ENCODE measurements at regions not wholly inside any gene's neighbourhood (a gene's known extent, or its start where the extent isn't known, plus 50 kb on each side); places are given as distances from the start of the nearest gene placed in this dataset.

GRCh38 chr1:166322470-166322869, 155.7 kb upstream of the FAM78B start:
- no peak overlapping the region for H3K9ac ChIP-seq (ENCODE audit: control insufficient read depth, extremely low read depth, insufficient read depth, low read length)
- no peak overlapping the region for H3K27ac ChIP-seq (ENCODE audit: control insufficient read depth, insufficient read depth, low read length)
- no peaks in the 10 kb centered on the region for H3K9me3 ChIP-seq (ENCODE audit: control insufficient read depth, low read depth, low read length)
- no peaks in the 10 kb centered on the region for H3K36me3 ChIP-seq (ENCODE audit: control insufficient read depth in 2 of 2, extremely low read depth in 1 of 2, insufficient read depth in 2 of 2, low read length in 2 of 2)
- H3K79me2 ChIP-seq (ENCODE audit: control insufficient read depth, insufficient read depth, low read length) = no peaks in the 10 kb centered on the region
- no peak overlapping the region for H2AFZ ChIP-seq (ENCODE audit: control insufficient read depth, low read length)
- TF ChIP-seq EZH2 (IDR thresholded peaks at IDR 0.05; ENCODE audit: low read length) = no peak
- H3K9me1 ChIP-seq (ENCODE audit: control insufficient read depth, extremely low read depth, insufficient read depth, low read length) = no peaks in the 10 kb centered on the region
- H3K4me3 ChIP-seq (ENCODE audit: control insufficient read depth in 2 of 3, extremely low read depth in 1 of 3, insufficient read depth in 2 of 3, low read depth in 1 of 3, low read length in 3 of 3) = no peak overlapping the region
- no peak for FAIRE-seq
- H4K20me1 ChIP-seq (ENCODE audit: control insufficient read depth, extremely low read depth, insufficient read depth, low read length) = no peaks in the 10 kb centered on the region
- no peaks in the 10 kb centered on the region for H3K27me3 ChIP-seq (ENCODE audit: control insufficient read depth, extremely low read depth, insufficient read depth, low read length)
- no peak overlapping the region for H3K4me2 ChIP-seq (ENCODE audit: control insufficient read depth, extremely low read depth, insufficient read depth, low read depth, low read length)
- no peak for DNase-seq (ENCODE audit: low read depth, low spot score)
- dilution Hi-C loops (cut with MboI; ENCODE audit: extremely low pct_ligation_motif_present, low sequenced_read_pairs) = no loop called here
- no peaks in the 10 kb centered on the region for H3K4me1 ChIP-seq (ENCODE audit: control insufficient read depth, extremely low read depth, insufficient read depth, low read length)

GRCh38 chr1:166327886-166328285, 161.1 kb upstream of the FAM78B start:
- no peaks in the 10 kb centered on the region for H3K27me3 ChIP-seq (ENCODE audit: control insufficient read depth, extremely low read depth, insufficient read depth, low read length)
- no peaks in the 10 kb centered on the region for H3K9me1 ChIP-seq (ENCODE audit: control insufficient read depth, extremely low read depth, insufficient read depth, low read length)
- H3K79me2 ChIP-seq (ENCODE audit: control insufficient read depth, insufficient read depth, low read length) = no peaks in the 10 kb centered on the region
- H2AFZ ChIP-seq (ENCODE audit: control insufficient read depth, low read length) = no peak overlapping the region
- H3K4me2 ChIP-seq (ENCODE audit: control insufficient read depth, extremely low read depth, insufficient read depth, low read depth, low read length) = no peak overlapping the region
- TF ChIP-seq CTCF (optimal IDR thresholded peaks at IDR 0.05 in 1 of 3, IDR thresholded peaks at IDR 0.05 in 1 of 3, conservative IDR thresholded peaks at IDR 0.05 in 1 of 3; ENCODE audit: extremely low read depth in 1 of 3, insufficient read depth in 2 of 3, low read length in 3 of 3) (no peak), EZH2 (IDR thresholded peaks at IDR 0.05; ENCODE audit: low read length) (no peak)
- no peaks in the 10 kb centered on the region for H4K20me1 ChIP-seq (ENCODE audit: control insufficient read depth, extremely low read depth, insufficient read depth, low read length)
- DNase-seq (ENCODE audit: low read depth, low spot score) (no peak), FAIRE-seq (no peak)
- H3K4me1 ChIP-seq (ENCODE audit: control insufficient read depth, extremely low read depth, insufficient read depth, low read length) = no peaks in the 10 kb centered on the region
- H3K27ac ChIP-seq (ENCODE audit: control insufficient read depth, insufficient read depth, low read length) = no peak overlapping the region
- H3K4me3 ChIP-seq (ENCODE audit: control insufficient read depth in 2 of 3, extremely low read depth in 1 of 3, insufficient read depth in 2 of 3, low read depth in 1 of 3, low read length in 3 of 3) = no peak overlapping the region
- no peaks in the 10 kb centered on the region for H3K36me3 ChIP-seq (ENCODE audit: control insufficient read depth in 2 of 2, extremely low read depth in 1 of 2, insufficient read depth in 2 of 2, low read length in 2 of 2)
- dilution Hi-C loops (cut with MboI; ENCODE audit: extremely low pct_ligation_motif_present, low sequenced_read_pairs) = no loop called here
- no peaks in the 10 kb centered on the region for H3K9me3 ChIP-seq (ENCODE audit: control insufficient read depth, low read depth, low read length)
- H3K9ac ChIP-seq (ENCODE audit: control insufficient read depth, extremely low read depth, insufficient read depth, low read length) = no peak overlapping the region

- DNase-seq (ENCODE audit: low read depth, low spot score) (no peak), FAIRE-seq (no peak)
- Histone ChIP-seq H3K36me3 (ENCODE audit: control insufficient read depth in 2 of 2, extremely low read depth in 1 of 2, insufficient read depth in 2 of 2, low read length in 2 of 2) (no peaks in the 10 kb centered on the region), H4K20me1 (ENCODE audit: control insufficient read depth, extremely low read depth, insufficient read depth, low read length) (no peaks in the 10 kb centered on the region), H2AFZ (ENCODE audit: control insufficient read depth, low read length) (no peak overlapping the region), H3K9ac (ENCODE audit: control insufficient read depth, extremely low read depth, insufficient read depth, low read length) (no peak overlapping the region), H3K4me1 (ENCODE audit: control insufficient read depth, extremely low read depth, insufficient read depth, low read length) (no peaks in the 10 kb centered on the region), H3K79me2 (ENCODE audit: control insufficient read depth, insufficient read depth, low read length) (no peaks in the 10 kb centered on the region), H3K9me3 (ENCODE audit: control insufficient read depth, low read depth, low read length) (no peaks in the 10 kb centered on the region), H3K4me2 (ENCODE audit: control insufficient read depth, extremely low read depth, insufficient read depth, low read depth, low read length) (no peak overlapping the region), H3K27me3 (ENCODE audit: control insufficient read depth, extremely low read depth, insufficient read depth, low read length) (no peaks in the 10 kb centered on the region), H3K4me3 (ENCODE audit: control insufficient read depth in 2 of 3, extremely low read depth in 1 of 3, insufficient read depth in 2 of 3, low read depth in 1 of 3, low read length in 3 of 3) (no peak overlapping the region), H3K27ac (ENCODE audit: control insufficient read depth, insufficient read depth, low read length) (no peak overlapping the region), H3K9me1 (ENCODE audit: control insufficient read depth, extremely low read depth, insufficient read depth, low read length) (no peaks in the 10 kb centered on the region)
- TF ChIP-seq EZH2 (IDR thresholded peaks at IDR 0.05; ENCODE audit: low read length) (no peak), CTCF (optimal IDR thresholded peaks at IDR 0.05 in 1 of 3, IDR thresholded peaks at IDR 0.05 in 1 of 3, conservative IDR thresholded peaks at IDR 0.05 in 1 of 3; ENCODE audit: extremely low read depth in 1 of 3, insufficient read depth in 2 of 3, low read length in 3 of 3) (no peak)
- dilution Hi-C loops (cut with MboI; ENCODE audit: extremely low pct_ligation_motif_present, low sequenced_read_pairs) = no loop called here
Observed at GRCh38 chr1:166328956-166329355, 162.2 kb upstream of the FAM78B start.
